Suprapubic skin (tissue), 4 donors: ENCODE measurements at regions not wholly inside any gene's neighbourhood (a gene's known extent, or its start where the extent isn't known, plus 50 kb on each side); places are given as distances from the start of the nearest gene placed in this dataset.
"Not testable (repeated sequence)": the region's sequence is repeated elsewhere in the genome, so short reads cannot be mapped to it uniquely, and the experiment has no call there.

Source experiments
- DNase-seq, 2 donors: peaks; one replicate each; pipeline ENCODE4 v3.0.0-alpha.2; 2019; ENCODE audit warnings: low spot score in 2 of 2
- H3K27ac ChIP-seq: fragments of 200-600 bp; sonication (generic); one replicate; pipeline ENCODE4 v1.5.1; 2019
- H3K27me3 ChIP-seq: fragments of 200-600 bp; sonication (generic); one replicate; pipeline ENCODE4 v1.5.1; 2019
- H3K36me3 ChIP-seq: fragments of 200-600 bp; sonication (generic); one replicate; pipeline ENCODE4 v1.5.1; 2019
- H3K4me1 ChIP-seq: fragments of 200-600 bp; sonication (generic); one replicate; pipeline ENCODE4 v1.5.1; 2019
- H3K4me3 ChIP-seq: fragments of 200-600 bp; sonication (generic); one replicate; pipeline ENCODE4 v1.5.1; 2019; ENCODE audit warnings: mild to moderate bottlenecking
- H3K9me3 ChIP-seq: fragments of 200-600 bp; sonication (generic); one replicate; pipeline ENCODE4 v1.5.1; 2019
- EP300 ChIP-seq: sonication (generic); formaldehyde crosslinking; IDR thresholded peaks from one replicate; pipeline ENCODE4 v1.6.1; 2017; ENCODE audit warnings: antibody characterized with exemption
- POLR2A ChIP-seq, 2 donors: fragments of 450-650 bp; IDR thresholded peaks; one replicate each; pipeline ENCODE4 v1.6.1; 2017; ENCODE audit warnings: antibody characterized with exemption in 2 of 2, mild to moderate bottlenecking in 2 of 2, moderate library complexity in 2 of 2
- POLR2AphosphoS5 ChIP-seq, 3 donors: sonication (generic); formaldehyde crosslinking; IDR thresholded peaks; one replicate each; pipeline ENCODE4 v1.6.1; 2017; ENCODE audit warnings: antibody characterized with exemption in 3 of 3
- WGBS: methylation state at CpG from one replicate; pipeline ENCODE4 v1.1.5; 2018; 5-methylcytosine and 5-hydroxymethylcytosine counted together
- TF ChIP-seq, protein P1 (sequence below), 2 donors: fragments of 200-600 bp in 1 of 2; fragments of 450-650 bp in 1 of 2; sonication (generic) in 1 of 2; IDR thresholded peaks; one replicate each; pipeline ENCODE4 v1.5.1; 2016 to 2019; ENCODE audit warnings: antibody characterized with exemption in 2 of 2, mild to moderate bottlenecking in 1 of 2, moderate library complexity in 1 of 2

DNA sequence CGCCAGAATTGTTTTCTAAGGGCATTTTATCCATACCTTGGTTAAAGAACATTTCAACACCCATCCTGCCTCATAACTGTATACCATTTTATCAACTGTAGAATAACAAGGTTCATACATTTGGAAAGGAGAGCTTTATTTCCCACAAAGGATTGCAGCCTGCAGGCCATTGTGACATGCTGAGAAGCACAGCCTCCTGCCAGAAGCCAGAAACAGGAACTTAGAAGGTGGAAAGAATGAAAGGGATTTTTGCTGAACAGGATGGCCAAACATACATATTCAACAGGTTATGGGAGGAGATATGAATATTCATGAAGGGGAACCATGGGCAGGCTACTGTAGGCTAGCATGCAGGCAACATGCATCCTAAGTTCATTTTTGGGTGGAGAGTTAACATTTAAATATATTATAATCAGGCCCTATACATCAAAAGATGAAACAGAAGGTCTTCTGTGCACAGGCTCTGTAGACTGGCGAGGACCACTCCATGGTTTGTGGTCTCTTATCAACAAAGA lies 59.9 kb upstream of the DIRAS2 start:
- WGBS = 75% methylated on average over 2 of the region's 2 CpGs
- TF ChIP-seq EP300 = no peak
- no peak for TF ChIP-seq POLR2A (IDR thresholded peaks at IDR 0.05)

DNA sequence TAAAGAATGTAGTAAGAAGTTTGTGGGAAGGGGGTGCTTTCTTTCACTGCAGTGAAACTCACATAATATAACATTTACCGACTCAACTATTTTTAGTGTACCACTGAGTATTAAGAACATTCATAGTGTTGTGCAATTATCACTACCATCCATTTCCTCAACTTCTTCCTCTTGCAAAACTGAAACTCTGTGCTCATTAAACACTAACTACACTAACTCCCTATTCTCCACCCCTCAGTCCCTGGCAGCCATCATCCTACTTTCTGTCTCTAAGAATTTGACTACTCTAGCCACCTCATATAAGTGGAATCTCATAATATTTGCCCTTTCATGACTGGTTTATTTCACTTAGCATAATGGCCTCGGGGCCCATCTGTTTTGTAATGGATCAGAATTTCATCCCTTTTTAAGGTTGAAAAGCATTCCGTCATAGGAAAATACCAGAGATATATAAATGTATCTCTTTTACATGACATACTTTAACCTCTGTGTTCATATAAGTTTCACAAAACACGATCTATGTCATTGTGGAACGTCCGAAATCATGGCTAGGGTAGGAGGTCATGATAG lies 56.3 kb upstream of the DIRAS2 start:
- H3K9me3 ChIP-seq = no peaks in the 10 kb centered on the region
- H3K27ac ChIP-seq = no peak overlapping the region
- no peak overlapping the region for H3K4me3 ChIP-seq
- TF ChIP-seq POLR2A (IDR thresholded peaks at IDR 0.05) (no peak), EP300 (no peak), POLR2AphosphoS5 (IDR thresholded peaks at IDR 0.05) (no peak)
- TF ChIP-seq, protein P1, sequence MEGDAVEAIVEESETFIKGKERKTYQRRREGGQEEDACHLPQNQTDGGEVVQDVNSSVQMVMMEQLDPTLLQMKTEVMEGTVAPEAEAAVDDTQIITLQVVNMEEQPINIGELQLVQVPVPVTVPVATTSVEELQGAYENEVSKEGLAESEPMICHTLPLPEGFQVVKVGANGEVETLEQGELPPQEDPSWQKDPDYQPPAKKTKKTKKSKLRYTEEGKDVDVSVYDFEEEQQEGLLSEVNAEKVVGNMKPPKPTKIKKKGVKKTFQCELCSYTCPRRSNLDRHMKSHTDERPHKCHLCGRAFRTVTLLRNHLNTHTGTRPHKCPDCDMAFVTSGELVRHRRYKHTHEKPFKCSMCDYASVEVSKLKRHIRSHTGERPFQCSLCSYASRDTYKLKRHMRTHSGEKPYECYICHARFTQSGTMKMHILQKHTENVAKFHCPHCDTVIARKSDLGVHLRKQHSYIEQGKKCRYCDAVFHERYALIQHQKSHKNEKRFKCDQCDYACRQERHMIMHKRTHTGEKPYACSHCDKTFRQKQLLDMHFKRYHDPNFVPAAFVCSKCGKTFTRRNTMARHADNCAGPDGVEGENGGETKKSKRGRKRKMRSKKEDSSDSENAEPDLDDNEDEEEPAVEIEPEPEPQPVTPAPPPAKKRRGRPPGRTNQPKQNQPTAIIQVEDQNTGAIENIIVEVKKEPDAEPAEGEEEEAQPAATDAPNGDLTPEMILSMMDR (IDR thresholded peaks at IDR 0.05) = no peak
- H3K27me3 ChIP-seq = peaks cover 4% of the 10 kb centered on the region
- H3K4me1 ChIP-seq = no peaks in the 10 kb centered on the region
- no peaks in the 10 kb centered on the region for H3K36me3 ChIP-seq
- no peak for DNase-seq
- WGBS = 56% methylated on average over 6 of the region's 6 CpGs

More for the DNA sequence above, 59.9 kb upstream of the DIRAS2 start:
- Histone ChIP-seq H3K36me3 (no peaks in the 10 kb centered on the region), H3K27me3 (peaks cover 4% of the 10 kb centered on the region), H3K4me3 (no peak overlapping the region), H3K9me3 (no peaks in the 10 kb centered on the region), H3K27ac (no peak overlapping the region), H3K4me1 (no peaks in the 10 kb centered on the region)
- DNase-seq = no peak

DNA sequence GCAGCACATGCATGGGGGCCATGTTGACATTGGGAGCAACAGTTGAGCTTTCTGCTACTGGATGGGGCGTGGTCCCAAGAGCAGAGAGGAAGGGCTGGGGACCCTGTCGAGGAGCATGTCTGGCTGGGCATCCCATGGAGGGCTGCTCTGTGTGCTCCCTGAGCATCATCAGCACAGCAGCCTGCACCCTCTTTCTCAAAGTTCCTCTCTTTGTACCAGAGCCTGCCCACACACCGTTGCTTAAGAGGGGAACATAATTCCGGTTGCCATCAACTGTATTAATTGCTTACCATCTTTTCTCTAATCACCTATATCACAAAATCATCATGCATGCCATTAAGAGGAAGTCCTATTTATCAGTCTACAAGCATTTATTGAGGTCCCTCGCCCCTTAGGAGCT lies 55.2 kb upstream of the DIRAS2 start:
- WGBS = 84% methylated on average over 5 of the region's 5 CpGs
- H3K27me3 ChIP-seq = peaks cover 4% of the 10 kb centered on the region
- TF ChIP-seq EP300 = no peak
- TF ChIP-seq POLR2AphosphoS5 (IDR thresholded peaks at IDR 0.05) = no peak
- TF ChIP-seq, protein P1 (IDR thresholded peaks at IDR 0.05) = no peak
- TF ChIP-seq POLR2A (IDR thresholded peaks at IDR 0.05) = no peak
- H3K4me1 ChIP-seq = no peaks in the 10 kb centered on the region
- no peak overlapping the region for H3K27ac ChIP-seq
- DNase-seq = no peak
- no peaks in the 10 kb centered on the region for H3K36me3 ChIP-seq
- H3K9me3 ChIP-seq = no peaks in the 10 kb centered on the region
- H3K4me3 ChIP-seq = no peak overlapping the region

DNA sequence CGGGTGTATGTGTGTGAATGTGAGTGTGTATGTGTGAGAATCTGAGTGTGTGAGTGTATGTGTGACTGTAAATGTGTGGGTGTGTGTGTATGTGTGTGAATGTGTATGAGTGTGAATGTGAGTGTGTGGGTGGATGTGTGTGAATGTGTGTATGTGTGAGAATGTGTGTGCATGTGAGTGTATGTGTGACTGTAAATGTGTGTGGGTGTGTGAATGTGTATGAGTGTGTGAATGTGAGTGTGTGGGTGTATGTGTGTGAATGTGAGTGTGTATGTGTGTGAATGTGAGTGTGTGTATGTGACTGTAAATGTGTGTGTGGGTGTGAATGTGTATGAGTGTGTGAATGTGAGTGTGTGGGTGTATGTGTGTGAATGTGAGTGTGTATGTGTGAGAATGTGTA lies 51.6 kb upstream of the DIRAS2 start:
- WGBS = 88% methylated on average over 1 of the region's 1 CpG
- H3K27ac ChIP-seq, DNase-seq, H3K4me1 ChIP-seq, H3K27me3 ChIP-seq, H3K36me3 ChIP-seq, H3K4me3 ChIP-seq, H3K9me3 ChIP-seq: not testable (repeated sequence)
